Neural cell (in vitro differentiated cells): ENCODE measurements at regions not wholly inside any gene's neighbourhood (a gene's known extent, or its start where the extent isn't known, plus 50 kb on each side); places are given as distances from the start of the nearest gene placed in this dataset.

Experiments
- H2AFZ ChIP-seq: fragments of 200-600, 300-800 bp; sonication (generic), shearing (Covaris generic); 2 replicates; pipeline ENCODE4 v1.6.0; 2014; ENCODE audit warnings: low read depth, mild to moderate bottlenecking, antibody characterized with exemption, low read length, moderate library complexity
- H3F3A ChIP-seq: fragments of 200-600 bp; shearing (Covaris generic); 2 replicates; pipeline ENCODE4 v1.6.1; 2016; ENCODE audit warnings: mild to moderate bottlenecking, moderate library complexity, mixed read lengths, antibody characterized with exemption, low read length; ENCODE audit not compliant: insufficient read depth, poor library complexity, severe bottlenecking
- H3K27ac ChIP-seq: fragments of 200-600, 300-800 bp; sonication (generic), shearing (Covaris generic); 2 replicates; pipeline ENCODE4 v1.5.1; 2014; ENCODE audit warnings: mild to moderate bottlenecking, low read length, moderate library complexity
- H3K27me3 ChIP-seq: fragments of 300-800, 200-600 bp; sonication (generic), shearing (Covaris generic); 2 replicates; pipeline ENCODE4 v1.6.0; 2014; ENCODE audit warnings: mild to moderate bottlenecking, low read depth, low read length, moderate library complexity; ENCODE audit not compliant: insufficient read depth
- H3K36me3 ChIP-seq: fragments of 300-800, 200-600 bp; sonication (generic), shearing (Covaris generic); 2 replicates; pipeline ENCODE4 v1.5.1; 2014; ENCODE audit warnings: mild to moderate bottlenecking, antibody characterized with exemption, low read length, moderate library complexity; ENCODE audit not compliant: insufficient read depth
- H3K4me2 ChIP-seq: fragments of 300-800, 200-600 bp; sonication (generic), shearing (Covaris generic); 2 replicates; pipeline ENCODE4 v1.6.0; 2014; ENCODE audit warnings: mild to moderate bottlenecking, low read length
- H3K4me3 ChIP-seq: fragments of 300-800, 200-600 bp; sonication (generic), shearing (Covaris generic); 2 replicates; pipeline ENCODE4 v1.5.1; 2014; ENCODE audit warnings: mild to moderate bottlenecking, low read length, moderate library complexity
- H3K79me2 ChIP-seq: fragments of 200-600 bp; shearing (Covaris generic); replicated peaks from 2 replicates; pipeline ENCODE4 v1.6.0; 2014; ENCODE audit warnings: mild to moderate bottlenecking, low read length, moderate library complexity; ENCODE audit not compliant: insufficient read depth
- H3K9ac ChIP-seq: fragments of 300-800, 200-600 bp; sonication (generic), shearing (Covaris generic); 2 replicates; pipeline ENCODE4 v1.6.1; 2016; ENCODE audit warnings: mild to moderate bottlenecking, low read length, mixed read lengths
- H3K9me2 ChIP-seq: fragments of 200-600 bp; shearing (Covaris generic); 2 replicates; pipeline ENCODE4 v1.6.1; 2016; ENCODE audit warnings: mild to moderate bottlenecking, low read length, mixed read lengths; ENCODE audit not compliant: insufficient read depth
- H3K9me3 ChIP-seq: fragments of 200-600, 300-800 bp; sonication (generic), shearing (Covaris generic); 2 replicates; pipeline ENCODE4 v1.6.1; 2016; ENCODE audit warnings: mild to moderate bottlenecking, mixed run types, low read length, moderate library complexity, mixed read lengths
- H4K20me1 ChIP-seq: fragments of 200-600 bp; shearing (Covaris generic); 2 replicates; pipeline ENCODE4 v1.6.1; 2016; ENCODE audit warnings: mild to moderate bottlenecking, mixed run types; ENCODE audit not compliant: insufficient read depth
- EP300 ChIP-seq: fragments of 450-650 bp; conservative IDR thresholded peaks from 2 replicates; pipeline ENCODE4 v1.6.1; 2014; ENCODE audit warnings: antibody characterized with exemption, mild to moderate bottlenecking, moderate library complexity; ENCODE audit not compliant: poor library complexity, severe bottlenecking
- EZH2 ChIP-seq: fragments of 200-600, 300-800 bp; shearing (Covaris generic), sonication (generic); IDR thresholded peaks from 2 replicates; pipeline ENCODE4 v1.6.1; 2014; ENCODE audit warnings: antibody characterized with exemption, low read length, borderline replicate concordance, mild to moderate bottlenecking; ENCODE audit not compliant: insufficient read depth, poor library complexity, severe bottlenecking
- MXI1 ChIP-seq: fragments of 450-650 bp; conservative IDR thresholded peaks from 2 replicates; pipeline ENCODE4 v1.6.1; 2014; ENCODE audit warnings: antibody characterized with exemption, mild to moderate bottlenecking; ENCODE audit not compliant: poor library complexity, severe bottlenecking
- POLR2AphosphoS5 ChIP-seq: IDR thresholded peaks from 2 replicates; pipeline ENCODE4 v1.6.1; 2012
- RAD21 ChIP-seq: fragments of 450-650 bp; conservative IDR thresholded peaks from 2 replicates; pipeline ENCODE4 v1.6.1; 2014; ENCODE audit warnings: antibody characterized with exemption, mild to moderate bottlenecking, moderate library complexity
- REST ChIP-seq: IDR thresholded peaks from 2 replicates; pipeline ENCODE4 v1.6.1; 2012; ENCODE audit warnings: borderline replicate concordance
- TAF1 ChIP-seq: IDR thresholded peaks from 2 replicates; pipeline ENCODE4 v1.6.1; 2012; ENCODE audit warnings: low read depth
- TF ChIP-seq, protein P1 (sequence below): fragments of 450-650 bp; IDR thresholded peaks from 2 replicates; pipeline ENCODE4 v1.5.1; 2014; ENCODE audit warnings: antibody characterized with exemption, mild to moderate bottlenecking, moderate library complexity; ENCODE audit not compliant: poor library complexity, severe bottlenecking

GRCh38 chr13:26476111-26476781, 81.2 kb upstream of the WASF3 start:
- no peak overlapping the region for H2AFZ ChIP-seq
- no peaks in the 10 kb centered on the region for H3K9me3 ChIP-seq
- no peaks in the 10 kb centered on the region for H4K20me1 ChIP-seq
- no peaks in the 10 kb centered on the region for H3K36me3 ChIP-seq
- H3K27me3 ChIP-seq = no peaks in the 10 kb centered on the region
- no peak overlapping the region for H3K27ac ChIP-seq
- H3K9me2 ChIP-seq = no peaks in the 10 kb centered on the region
- H3K4me2 ChIP-seq = no peak overlapping the region
- H3F3A ChIP-seq = no peaks in the 10 kb centered on the region
- no peak for TF ChIP-seq TAF1
- TF ChIP-seq REST = no peak
- no peaks in the 10 kb centered on the region for H3K79me2 ChIP-seq
- H3K9ac ChIP-seq = no peak overlapping the region
- H3K4me3 ChIP-seq = no peak overlapping the region

DNA sequence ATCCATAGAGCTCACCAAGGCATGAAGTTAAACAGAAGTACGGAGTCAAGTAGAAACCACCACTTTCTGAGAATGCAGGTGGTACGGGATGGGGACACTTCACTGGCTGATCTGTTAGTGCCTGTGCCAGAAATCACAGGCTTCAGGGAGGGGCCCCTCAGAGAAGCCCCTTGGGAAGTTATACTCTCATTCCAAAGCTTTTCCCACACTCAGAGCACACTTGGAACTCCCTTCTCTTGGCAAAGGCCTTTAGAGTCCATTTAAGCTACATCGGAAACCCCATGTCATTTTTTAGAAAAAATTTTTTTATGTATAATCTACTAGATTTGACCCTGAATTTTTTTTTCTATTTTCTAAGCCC, 80.7 kb upstream of the WASF3 start:
- TF ChIP-seq, protein P1, sequence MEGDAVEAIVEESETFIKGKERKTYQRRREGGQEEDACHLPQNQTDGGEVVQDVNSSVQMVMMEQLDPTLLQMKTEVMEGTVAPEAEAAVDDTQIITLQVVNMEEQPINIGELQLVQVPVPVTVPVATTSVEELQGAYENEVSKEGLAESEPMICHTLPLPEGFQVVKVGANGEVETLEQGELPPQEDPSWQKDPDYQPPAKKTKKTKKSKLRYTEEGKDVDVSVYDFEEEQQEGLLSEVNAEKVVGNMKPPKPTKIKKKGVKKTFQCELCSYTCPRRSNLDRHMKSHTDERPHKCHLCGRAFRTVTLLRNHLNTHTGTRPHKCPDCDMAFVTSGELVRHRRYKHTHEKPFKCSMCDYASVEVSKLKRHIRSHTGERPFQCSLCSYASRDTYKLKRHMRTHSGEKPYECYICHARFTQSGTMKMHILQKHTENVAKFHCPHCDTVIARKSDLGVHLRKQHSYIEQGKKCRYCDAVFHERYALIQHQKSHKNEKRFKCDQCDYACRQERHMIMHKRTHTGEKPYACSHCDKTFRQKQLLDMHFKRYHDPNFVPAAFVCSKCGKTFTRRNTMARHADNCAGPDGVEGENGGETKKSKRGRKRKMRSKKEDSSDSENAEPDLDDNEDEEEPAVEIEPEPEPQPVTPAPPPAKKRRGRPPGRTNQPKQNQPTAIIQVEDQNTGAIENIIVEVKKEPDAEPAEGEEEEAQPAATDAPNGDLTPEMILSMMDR = no peak
- no peaks in the 10 kb centered on the region for H3K79me2 ChIP-seq
- H3K9me3 ChIP-seq = no peaks in the 10 kb centered on the region
- no peaks in the 10 kb centered on the region for H3K9me2 ChIP-seq
- H3K4me3 ChIP-seq = no peak overlapping the region
- no peak overlapping the region for H3K9ac ChIP-seq
- H4K20me1 ChIP-seq = no peaks in the 10 kb centered on the region
- H3K27me3 ChIP-seq = no peaks in the 10 kb centered on the region
- H3K4me2 ChIP-seq = no peak overlapping the region
- H3K27ac ChIP-seq = no peak overlapping the region
- no peaks in the 10 kb centered on the region for H3K36me3 ChIP-seq
- no peak overlapping the region for H2AFZ ChIP-seq
- no peaks in the 10 kb centered on the region for H3F3A ChIP-seq

DNA sequence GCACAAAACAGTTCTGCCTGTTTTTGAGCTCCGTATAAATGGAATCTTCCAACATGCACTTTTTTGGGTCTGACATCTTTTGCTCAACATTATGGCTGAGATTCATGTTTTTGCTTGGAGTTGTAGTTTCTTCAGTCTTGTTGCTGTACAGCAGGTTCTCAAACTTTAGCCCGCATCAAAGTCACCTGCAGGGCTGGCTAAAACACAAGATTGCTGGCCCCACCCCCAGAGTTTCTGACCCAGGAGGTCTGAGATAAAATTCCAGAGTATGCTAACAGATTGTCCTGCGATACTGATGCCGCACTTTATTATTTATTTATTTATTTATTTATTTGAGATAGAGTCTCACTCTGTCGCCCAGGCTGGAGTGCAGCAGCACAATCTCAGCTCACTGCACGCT, 79.8 kb upstream of the WASF3 start:
- no peak for TF ChIP-seq RAD21
- no peak for TF ChIP-seq REST
- TF ChIP-seq MXI1 = no peak
- TF ChIP-seq, protein P1 = no peak
- TF ChIP-seq TAF1 = no peak
- TF ChIP-seq EP300 = no peak
- TF ChIP-seq POLR2AphosphoS5 = no peak
- no peak for TF ChIP-seq EZH2
- no peaks in the 10 kb centered on the region for H3F3A ChIP-seq
- H3K79me2 ChIP-seq = no peaks in the 10 kb centered on the region
- H3K27me3 ChIP-seq = no peaks in the 10 kb centered on the region
- H3K27ac ChIP-seq = no peak overlapping the region
- H3K4me2 ChIP-seq = no peak overlapping the region
- no peak overlapping the region for H2AFZ ChIP-seq
- no peaks in the 10 kb centered on the region for H3K36me3 ChIP-seq
- H3K9ac ChIP-seq = no peak overlapping the region
- no peaks in the 10 kb centered on the region for H4K20me1 ChIP-seq
- H3K4me3 ChIP-seq = no peak overlapping the region
- H3K9me2 ChIP-seq = no peaks in the 10 kb centered on the region
- no peaks in the 10 kb centered on the region for H3K9me3 ChIP-seq
